PC-3 (cell line): ENCODE measurements at regions not wholly inside any gene's neighbourhood (a gene's known extent, or its start where the extent isn't known, plus 50 kb on each side); places are given as distances from the start of the nearest gene placed in this dataset.

Experiments used
- ATAC-seq: fragments of 200-7000 bp; cut with Tn5 transposase; 2 replicates; pipeline ENCODE4 v1.9.1; 2020; ENCODE audit warnings: mild to moderate bottlenecking, moderate library complexity
- BruUV-seq: library from RNA; stranded (reverse); fragments of 400-500 nt; replicated peaks from 2 replicates; lab custom pipeline; 2021; lab: Mats Ljungman, UMichigan
- CTCF ChIA-PET: fragments of 300-600 bp; sonication (Branson Sonifier 250); formaldehyde crosslinking; loops from one replicate; lab custom pipeline; 2022; ENCODE audit warnings: antibody characterized with exemption; lab: Charles Lee
- POLR2A ChIA-PET: fragments of 300-600 bp; sonication (Branson Sonifier 250); formaldehyde crosslinking; loops from one replicate; lab custom pipeline; 2022; ENCODE audit warnings: antibody characterized with exemption; ENCODE audit not compliant: unreplicated experiment; lab: Charles Lee
- DNase-seq: peaks from one replicate; pipeline ENCODE4 v3.0.0-alpha.2; 2015
- H2AFZ ChIP-seq: fragments of 300-600 bp; sonication (generic); 2 replicates; pipeline ENCODE4 v1.6.0; 2016; ENCODE audit warnings: antibody characterized with exemption, low read length
- H3F3A ChIP-seq: fragments of 300-600 bp; sonication (generic); one replicate; pipeline ENCODE4 v1.6.0; 2017; ENCODE audit warnings: antibody characterized with exemption, low read length, control low read depth, mild to moderate bottlenecking; ENCODE audit not compliant: unreplicated experiment
- H3K27ac ChIP-seq: fragments of 300-600 bp; sonication (generic); 2 replicates; pipeline ENCODE4 v1.5.1; 2016; ENCODE audit warnings: mild to moderate bottlenecking, low read length
- H3K27me3 ChIP-seq: fragments of 300-600 bp; sonication (generic); 2 replicates; pipeline ENCODE4 v1.6.1; 2016; ENCODE audit warnings: low read length, mixed read lengths
- H3K36me3 ChIP-seq: fragments of 300-600 bp; sonication (generic); 2 replicates; pipeline ENCODE4 v1.6.1; 2016; ENCODE audit warnings: low read depth, mixed run types, low read length, mixed read lengths
- H3K4me1 ChIP-seq: fragments of 300-600 bp; sonication (generic); 2 replicates; pipeline ENCODE4 v1.5.1; 2016; ENCODE audit warnings: low read length; ENCODE audit not compliant: insufficient read depth
- H3K4me2 ChIP-seq: fragments of 300-600 bp; sonication (generic); 2 replicates; pipeline ENCODE4 v1.6.0; 2016; ENCODE audit warnings: low read length
- H3K4me3 ChIP-seq: fragments of 300-600 bp; sonication (generic); 2 replicates; pipeline ENCODE4 v1.5.1; 2016; ENCODE audit warnings: mild to moderate bottlenecking, low read length, mixed read lengths
- H3K79me2 ChIP-seq: fragments of 300-600 bp; sonication (generic); 2 replicates; pipeline ENCODE4 v1.6.1; 2017; ENCODE audit warnings: low read length, mixed read lengths
- H3K9ac ChIP-seq: fragments of 300-600 bp; sonication (generic); 2 replicates; pipeline ENCODE4 v1.6.0; 2016; ENCODE audit warnings: mild to moderate bottlenecking, low read length
- H3K9me2 ChIP-seq: fragments of 300-600 bp; sonication (generic); replicated peaks from 2 replicates; pipeline ENCODE4 v1.6.1; 2016; ENCODE audit warnings: mixed run types, low read length, mixed read lengths
- H3K9me3 ChIP-seq: fragments of 300-600 bp; sonication (generic); 2 replicates; pipeline ENCODE4 v1.6.1; 2016; ENCODE audit warnings: low read length, mixed read lengths
- H4K20me1 ChIP-seq: fragments of 300-600 bp; sonication (generic); 2 replicates; pipeline ENCODE4 v1.6.1; 2016; ENCODE audit warnings: low read length, mixed read lengths
- EZH2 ChIP-seq: fragments of 300-600 bp; sonication (generic); IDR thresholded peaks from one replicate; pipeline ENCODE4 v1.6.1; 2017; ENCODE audit warnings: antibody characterized with exemption, mild to moderate bottlenecking, low read length; ENCODE audit not compliant: unreplicated experiment
- EZH2phosphoT487 ChIP-seq: fragments of 300-600 bp; sonication (generic); IDR thresholded peaks from 2 replicates; pipeline ENCODE4 v1.6.1; 2018; ENCODE audit warnings: mild to moderate bottlenecking, antibody characterized with exemption, low read length, borderline replicate concordance
- intact Hi-C: fragments of 100-400 bp; cut with micrococcal nuclease; formaldehyde crosslinking; loops from 2 replicates; pipeline ENCODE4 v1.9.0; 2023
- TF ChIP-seq, protein P1 (sequence below): fragments of 300-600 bp; sonication (generic); conservative IDR thresholded peaks from 2 replicates; pipeline ENCODE4 v1.5.1; 2017; ENCODE audit warnings: antibody characterized with exemption, low read depth, mild to moderate bottlenecking, low read length

DNA sequence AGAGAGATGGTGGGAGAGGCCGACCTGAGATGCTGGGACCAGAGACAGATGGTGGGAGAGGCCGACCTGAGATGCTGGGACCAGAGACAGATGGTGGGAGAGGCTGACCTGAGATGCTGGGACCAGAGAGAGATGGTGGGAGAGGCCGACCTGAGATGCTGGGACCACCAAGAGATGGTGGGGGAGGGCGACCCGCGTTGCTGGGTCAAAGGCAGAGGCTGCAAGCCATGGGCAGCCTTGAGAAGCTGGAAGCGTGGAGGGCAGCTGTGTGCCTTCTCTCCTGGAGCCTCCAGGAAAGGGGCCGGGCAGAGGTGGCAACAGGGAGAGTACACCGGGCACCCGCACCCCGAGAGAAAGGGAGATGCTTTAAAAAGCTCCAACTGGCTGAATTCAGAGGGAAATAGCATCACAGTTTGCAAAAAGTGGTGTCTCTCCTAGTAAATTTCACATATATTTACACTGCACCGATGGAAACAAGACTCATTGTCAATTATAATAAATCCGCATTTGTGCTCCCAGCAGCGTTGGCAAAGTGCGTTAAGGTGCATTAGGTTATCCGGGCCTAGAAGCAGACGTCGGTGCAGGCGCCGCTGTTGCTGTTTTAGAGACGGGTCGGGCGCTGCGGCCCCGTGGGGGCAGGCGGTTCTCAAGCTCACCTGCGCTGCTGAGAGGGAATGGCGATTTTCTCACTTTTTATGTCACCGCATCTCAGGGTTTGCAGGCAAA is 132.4 kb downstream of the DLL1 start:
- Histone ChIP-seq H3K9me2 (no peaks in the 10 kb centered on the region), H4K20me1 (no peaks in the 10 kb centered on the region), H2AFZ (no peak overlapping the region), H3K4me2 (no peak overlapping the region), H3K4me3 (no peak overlapping the region), H3K4me1 (no peaks in the 10 kb centered on the region), H3F3A (no peaks in the 10 kb centered on the region), H3K36me3 (no peaks in the 10 kb centered on the region), H3K27ac (no peak overlapping the region), H3K79me2 (no peaks in the 10 kb centered on the region), H3K9me3 (no peaks in the 10 kb centered on the region), H3K27me3 (no peaks in the 10 kb centered on the region), H3K9ac (no peak overlapping the region)
- ChIA-PET CTCF (no interaction called here), POLR2A (no interaction called here)
- no TSS peak for BruUV-seq
- intact Hi-C loops: no loop called here
- ATAC-seq: no peak
- TF ChIP-seq, protein P1, sequence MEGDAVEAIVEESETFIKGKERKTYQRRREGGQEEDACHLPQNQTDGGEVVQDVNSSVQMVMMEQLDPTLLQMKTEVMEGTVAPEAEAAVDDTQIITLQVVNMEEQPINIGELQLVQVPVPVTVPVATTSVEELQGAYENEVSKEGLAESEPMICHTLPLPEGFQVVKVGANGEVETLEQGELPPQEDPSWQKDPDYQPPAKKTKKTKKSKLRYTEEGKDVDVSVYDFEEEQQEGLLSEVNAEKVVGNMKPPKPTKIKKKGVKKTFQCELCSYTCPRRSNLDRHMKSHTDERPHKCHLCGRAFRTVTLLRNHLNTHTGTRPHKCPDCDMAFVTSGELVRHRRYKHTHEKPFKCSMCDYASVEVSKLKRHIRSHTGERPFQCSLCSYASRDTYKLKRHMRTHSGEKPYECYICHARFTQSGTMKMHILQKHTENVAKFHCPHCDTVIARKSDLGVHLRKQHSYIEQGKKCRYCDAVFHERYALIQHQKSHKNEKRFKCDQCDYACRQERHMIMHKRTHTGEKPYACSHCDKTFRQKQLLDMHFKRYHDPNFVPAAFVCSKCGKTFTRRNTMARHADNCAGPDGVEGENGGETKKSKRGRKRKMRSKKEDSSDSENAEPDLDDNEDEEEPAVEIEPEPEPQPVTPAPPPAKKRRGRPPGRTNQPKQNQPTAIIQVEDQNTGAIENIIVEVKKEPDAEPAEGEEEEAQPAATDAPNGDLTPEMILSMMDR: no peak
- TF ChIP-seq EZH2phosphoT487 (no peak), EZH2 (no peak)
- no peak for DNase-seq

GRCh38 chr6:170157567-170158218 is 133.2 kb downstream of the DLL1 start:
- Histone ChIP-seq H3K4me1 (peaks cover 3% of the 10 kb centered on the region; the same call in 1 of the 2 replicates), H3K9ac (no peak overlapping the region), H3K9me3 (no peaks in the 10 kb centered on the region), H3K4me2 (no peak overlapping the region), H3F3A (no peaks in the 10 kb centered on the region), H3K9me2 (no peaks in the 10 kb centered on the region), H3K27me3 (no peaks in the 10 kb centered on the region), H3K27ac (no peak overlapping the region), H3K79me2 (no peaks in the 10 kb centered on the region), H4K20me1 (no peaks in the 10 kb centered on the region), H3K36me3 (no peaks in the 10 kb centered on the region), H2AFZ (no peak overlapping the region), H3K4me3 (no peak overlapping the region)
- ChIA-PET POLR2A (no interaction called here), CTCF (no interaction called here)
- intact Hi-C loops: no loop called here
- DNase-seq (no peak), ATAC-seq (no peak)
- no TSS peak for BruUV-seq
- TF ChIP-seq, protein P1: no peak
